ENCODE measurements at regions not wholly inside any gene's neighbourhood (a gene's known extent, or its start where the extent isn't known, plus 50 kb on each side); places are given as distances from the start of the nearest gene placed in this dataset.

GRCh38 chr15:70178335-70179084, 80.8 kb upstream of the TLE3 start:
- Histone ChIP-seq H2BK15ac (ENCODE audit: low read depth, low read length) (no peak overlapping the region), H3K4me3 (ENCODE audit: insufficient read depth, low read depth, low read length) (no peak overlapping the region), H3K27ac (ENCODE audit: insufficient read depth, low read length) (no peak overlapping the region), H4K91ac (ENCODE audit: insufficient read depth, low read depth, low read length) (no peak overlapping the region), H2AK5ac (ENCODE audit: low read depth, low read length) (no peak overlapping the region), H2AFZ (replicated peaks; ENCODE audit: low read length, poor library complexity) (no peak overlapping the region), H2BK5ac (ENCODE audit: low read depth, low read length, poor library complexity, severe bottlenecking) (no peak overlapping the region), H3K56ac (ENCODE audit: extremely low read depth, insufficient read depth, low read length) (no peak overlapping the region), H3K9me3 (ENCODE audit: control insufficient read depth, insufficient read depth, low read length) (no peaks in the 10 kb centered on the region), H3K79me1 (ENCODE audit: low read depth in 1 of 2, low read length in 2 of 2) (no peaks in the 10 kb centered on the region), H4K20me1 (ENCODE audit: insufficient read depth, low read length) (no peaks in the 10 kb centered on the region), H4K8ac (ENCODE audit: low read depth in 2 of 2, low read length in 2 of 2) (no peak overlapping the region), H2BK20ac (ENCODE audit: low read depth, low read length) (no peak overlapping the region), H3K4me2 (ENCODE audit: low read depth, low read length) (no peak overlapping the region), H3K4ac (ENCODE audit: low read depth, low read length) (no peak overlapping the region), H2AK9ac (replicated peaks; ENCODE audit: low read depth, low read length, poor library complexity) (no peak overlapping the region), H4K5ac (ENCODE audit: low read depth, low read length) (no peak overlapping the region), H3K4me1 (ENCODE audit: control insufficient read depth, insufficient read depth, low read length) (no peaks in the 10 kb centered on the region), H2BK120ac (ENCODE audit: low read depth, low read length) (no peak overlapping the region), H3K27me3 (ENCODE audit: control insufficient read depth, insufficient read depth, low read length) (peaks cover 52% of the 10 kb centered on the region), H3K23ac (ENCODE audit: low read depth, low read length) (no peak overlapping the region), H3K18ac (ENCODE audit: low read depth, low read length) (no peak overlapping the region), H3K9ac (ENCODE audit: low read depth, low read length) (no peak overlapping the region), H3K36me3 (ENCODE audit: control insufficient read depth, insufficient read depth, low read length) (no peaks in the 10 kb centered on the region), H3K9me1 (ENCODE audit: insufficient read depth, low read length) (no peaks in the 10 kb centered on the region), H3K14ac (replicated peaks; ENCODE audit: low read depth, low read length) (no peak overlapping the region)
- TF ChIP-seq, protein P1, sequence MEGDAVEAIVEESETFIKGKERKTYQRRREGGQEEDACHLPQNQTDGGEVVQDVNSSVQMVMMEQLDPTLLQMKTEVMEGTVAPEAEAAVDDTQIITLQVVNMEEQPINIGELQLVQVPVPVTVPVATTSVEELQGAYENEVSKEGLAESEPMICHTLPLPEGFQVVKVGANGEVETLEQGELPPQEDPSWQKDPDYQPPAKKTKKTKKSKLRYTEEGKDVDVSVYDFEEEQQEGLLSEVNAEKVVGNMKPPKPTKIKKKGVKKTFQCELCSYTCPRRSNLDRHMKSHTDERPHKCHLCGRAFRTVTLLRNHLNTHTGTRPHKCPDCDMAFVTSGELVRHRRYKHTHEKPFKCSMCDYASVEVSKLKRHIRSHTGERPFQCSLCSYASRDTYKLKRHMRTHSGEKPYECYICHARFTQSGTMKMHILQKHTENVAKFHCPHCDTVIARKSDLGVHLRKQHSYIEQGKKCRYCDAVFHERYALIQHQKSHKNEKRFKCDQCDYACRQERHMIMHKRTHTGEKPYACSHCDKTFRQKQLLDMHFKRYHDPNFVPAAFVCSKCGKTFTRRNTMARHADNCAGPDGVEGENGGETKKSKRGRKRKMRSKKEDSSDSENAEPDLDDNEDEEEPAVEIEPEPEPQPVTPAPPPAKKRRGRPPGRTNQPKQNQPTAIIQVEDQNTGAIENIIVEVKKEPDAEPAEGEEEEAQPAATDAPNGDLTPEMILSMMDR (conservative IDR thresholded peaks at IDR 0.05; ENCODE audit: low read depth, low read length) = no peak
- TF ChIP-seq NFE2L2 (IDR thresholded peaks at IDR 0.05; ENCODE audit: low read depth, low read length) = no peak
- no peak for TF ChIP-seq RAD21 (IDR thresholded peaks at IDR 0.05; ENCODE audit: low read length)
- no peak for TF ChIP-seq MAFK (IDR thresholded peaks at IDR 0.05; ENCODE audit: low read depth, low read length)
- no peak for TF ChIP-seq MXI1 (IDR thresholded peaks at IDR 0.05; ENCODE audit: borderline replicate concordance, low read depth, low read length)
- TF ChIP-seq, protein P2, sequence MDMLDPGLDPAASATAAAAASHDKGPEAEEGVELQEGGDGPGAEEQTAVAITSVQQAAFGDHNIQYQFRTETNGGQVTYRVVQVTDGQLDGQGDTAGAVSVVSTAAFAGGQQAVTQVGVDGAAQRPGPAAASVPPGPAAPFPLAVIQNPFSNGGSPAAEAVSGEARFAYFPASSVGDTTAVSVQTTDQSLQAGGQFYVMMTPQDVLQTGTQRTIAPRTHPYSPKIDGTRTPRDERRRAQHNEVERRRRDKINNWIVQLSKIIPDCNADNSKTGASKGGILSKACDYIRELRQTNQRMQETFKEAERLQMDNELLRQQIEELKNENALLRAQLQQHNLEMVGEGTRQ (IDR thresholded peaks at IDR 0.05; ENCODE audit: low read depth, low read length) = no peak
- no peak for TF ChIP-seq FOS (IDR thresholded peaks at IDR 0.05; ENCODE audit: low read depth, low read length)
- no peak for TF ChIP-seq RCOR1 (IDR thresholded peaks at IDR 0.05; ENCODE audit: insufficient replicate concordance, low read length)
- TF ChIP-seq CHD1 (IDR thresholded peaks at IDR 0.05; ENCODE audit: low read depth, low read length) = no peak
- TF ChIP-seq CEBPB (IDR thresholded peaks at IDR 0.05; ENCODE audit: low read depth, low read length) = no peak
- no peak for TF ChIP-seq SMC3 (IDR thresholded peaks at IDR 0.05; ENCODE audit: low read depth, low read length)
- TF ChIP-seq BHLHE40 (IDR thresholded peaks at IDR 0.05; ENCODE audit: low read depth, low read length) = no peak
- TF ChIP-seq, protein P3, sequence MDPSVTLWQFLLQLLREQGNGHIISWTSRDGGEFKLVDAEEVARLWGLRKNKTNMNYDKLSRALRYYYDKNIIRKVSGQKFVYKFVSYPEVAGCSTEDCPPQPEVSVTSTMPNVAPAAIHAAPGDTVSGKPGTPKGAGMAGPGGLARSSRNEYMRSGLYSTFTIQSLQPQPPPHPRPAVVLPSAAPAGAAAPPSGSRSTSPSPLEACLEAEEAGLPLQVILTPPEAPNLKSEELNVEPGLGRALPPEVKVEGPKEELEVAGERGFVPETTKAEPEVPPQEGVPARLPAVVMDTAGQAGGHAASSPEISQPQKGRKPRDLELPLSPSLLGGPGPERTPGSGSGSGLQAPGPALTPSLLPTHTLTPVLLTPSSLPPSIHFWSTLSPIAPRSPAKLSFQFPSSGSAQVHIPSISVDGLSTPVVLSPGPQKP (IDR thresholded peaks at IDR 0.05; ENCODE audit: borderline replicate concordance, low read depth, low read length) = no peak
- TF ChIP-seq MAZ (IDR thresholded peaks at IDR 0.05; ENCODE audit: borderline replicate concordance, low read depth, low read length) = no peak
- no peak for TF ChIP-seq RFX5 (IDR thresholded peaks at IDR 0.05; ENCODE audit: low read depth, low read length)
- no peak for TF ChIP-seq POLR2A (IDR thresholded peaks at IDR 0.05; ENCODE audit: low read depth, low read length)
- in situ Hi-C loops (cut with MboI; ENCODE audit: low sequenced_read_pairs) (no loop called here), intact Hi-C loops (cut with micrococcal nuclease) (no loop called here), dilution Hi-C loops (cut with HindIII; ENCODE audit: low sequenced_read_pairs, unreplicated experiment) (no loop called here)
- BruUV-seq (replicated peaks) = no TSS peak
- POLR2A ChIA-PET (ENCODE audit: unreplicated experiment) = no interaction called here
- DNase-seq (no peak), ATAC-seq (ENCODE audit: low read depth) (no peak)
- no CpG with 5 or more reads among the region's 3 CpGs for WGBS, 2 experiments (ENCODE audit: extremely low coverage in 2 of 2, insufficient read length in 1 of 2)
- CTCF ChIA-PET = no interaction called here
